ENCODE measurements at regions not wholly inside any gene's neighbourhood (a gene's known extent, or its start where the extent isn't known, plus 50 kb on each side); places are given as distances from the start of the nearest gene placed in this dataset.
"Not testable (repeated sequence)": the region's sequence is repeated elsewhere in the genome, so short reads cannot be mapped to it uniquely, and the experiment has no call there.

GRCh38 chr5:122693963-122694362 is 80.9 kb upstream of the SNX2 start:
- H3K36me3 ChIP-seq, result no peaks in the 10 kb centered on the region
- no peak for ATAC-seq
- H3K9me3 ChIP-seq, result no peaks in the 10 kb centered on the region
- no peak overlapping the region for H3K27ac ChIP-seq
- H3K4me1 ChIP-seq, result no peaks in the 10 kb centered on the region
- intact Hi-C loops (cut with DNase I), result no loop called here
- no peaks in the 10 kb centered on the region for H3K27me3 ChIP-seq
- TF ChIP-seq CTCF (IDR thresholded peaks at IDR 0.05), result no peak
- DNase-seq, result no peak
- H3K4me3 ChIP-seq, result no peak overlapping the region

- no peaks in the 10 kb centered on the region for H3K9me3 ChIP-seq
- intact Hi-C loops (cut with DNase I), result no loop called here
- no peaks in the 10 kb centered on the region for H3K36me3 ChIP-seq
- no peak for TF ChIP-seq CTCF (IDR thresholded peaks at IDR 0.05)
- no peak overlapping the region for H3K27ac ChIP-seq
- no peak overlapping the region for H3K4me3 ChIP-seq
- DNase-seq (no peak), ATAC-seq (no peak)
- H3K27me3 ChIP-seq, result no peaks in the 10 kb centered on the region
- no peaks in the 10 kb centered on the region for H3K4me1 ChIP-seq
Measured at GRCh38 chr5:122694884-122695283, 80.0 kb upstream of the SNX2 start.

- H3K36me3 ChIP-seq; intact Hi-C loops (cut with DNase I); H3K4me1 ChIP-seq; H3K27ac ChIP-seq; DNase-seq; H3K27me3 ChIP-seq; H3K4me3 ChIP-seq; H3K9me3 ChIP-seq: not testable (repeated sequence)
- ATAC-seq, result peak; percentile 59
Measured at GRCh38 chr5:122696735-122697134, 78.1 kb upstream of the SNX2 start.

- no peak overlapping the region for H3K27ac ChIP-seq
- H3K27me3 ChIP-seq, result no peaks in the 10 kb centered on the region
- DNase-seq (no peak), ATAC-seq (peak; percentile 68)
- TF ChIP-seq CTCF (IDR thresholded peaks at IDR 0.05), result no peak
- H3K4me1 ChIP-seq, result no peaks in the 10 kb centered on the region
- intact Hi-C loops (cut with DNase I), result no loop called here
- H3K4me3 ChIP-seq, result no peak overlapping the region
- no peaks in the 10 kb centered on the region for H3K9me3 ChIP-seq
- no peaks in the 10 kb centered on the region for H3K36me3 ChIP-seq
Measured at GRCh38 chr5:122697191-122697590, 77.7 kb upstream of the SNX2 start.

GRCh38 chr5:122699201-122699600 is 75.7 kb upstream of the SNX2 start:
- no peak for TF ChIP-seq CTCF (IDR thresholded peaks at IDR 0.05)
- DNase-seq, result no peak
- intact Hi-C loops (cut with DNase I), result no loop called here
- Histone ChIP-seq H3K4me3 (no peak overlapping the region), H3K4me1 (no peaks in the 10 kb centered on the region), H3K9me3 (no peaks in the 10 kb centered on the region), H3K36me3 (no peaks in the 10 kb centered on the region), H3K27ac (no peak overlapping the region), H3K27me3 (no peaks in the 10 kb centered on the region)
- no peak for ATAC-seq

GRCh38 chr5:122701640-122702523 is 73.0 kb upstream of the SNX2 start:
- no peak for TF ChIP-seq CTCF (IDR thresholded peaks at IDR 0.05)
- H3K27ac ChIP-seq, result no peak overlapping the region
- H3K27me3 ChIP-seq, result no peaks in the 10 kb centered on the region
- no peaks in the 10 kb centered on the region for H3K4me1 ChIP-seq
- no peaks in the 10 kb centered on the region for H3K36me3 ChIP-seq
- no peak for DNase-seq
- H3K9me3 ChIP-seq, result no peaks in the 10 kb centered on the region
- H3K4me3 ChIP-seq, result no peak overlapping the region
- ATAC-seq, result no peak
- intact Hi-C loops (cut with DNase I), result no loop called here

All from upper lobe of right lung (tissue), 1 donor.